Activated T-helper 2 cell treated with anti-CD3 and anti-CD28 coated beads, Interferon-gamma antibody, Interleukin-2, Interleukin-4, amounts not matched to agents 10 μg/mL and 5 μg/mL and 100 μg/mL, durations not matched to agents 14 hours and 24 hours and 36 hours (primary cell): ENCODE measurements at regions not wholly inside any gene's neighbourhood (a gene's known extent, or its start where the extent isn't known, plus 50 kb on each side); places are given as distances from the start of the nearest gene placed in this dataset.

Experiments used
- DNase-seq: peaks from one replicate; pipeline ENCODE4 v3.0.0; 2021; ENCODE audit warnings: low spot score
- H3K27ac Mint-ChIP-seq: one replicate; pipeline ENCODE4 v1.8.0; 2021; ENCODE audit warnings: mixed read lengths
- H3K27me3 Mint-ChIP-seq: one replicate; pipeline ENCODE4 v1.8.0; 2021; ENCODE audit warnings: low read depth, mixed read lengths
- H3K36me3 Mint-ChIP-seq: one replicate; pipeline ENCODE4 v1.8.0; 2021; ENCODE audit warnings: low read depth, mixed read lengths
- H3K4me1 Mint-ChIP-seq: one replicate; pipeline ENCODE4 v1.8.0; 2021; ENCODE audit warnings: low read depth, mixed read lengths
- H3K4me3 Mint-ChIP-seq: one replicate; pipeline ENCODE4 v1.8.0; 2021; ENCODE audit warnings: low read depth, mild to moderate bottlenecking, moderate library complexity, mixed read lengths
- H3K9me3 Mint-ChIP-seq: one replicate; pipeline ENCODE4 v1.8.0; 2021; ENCODE audit warnings: mixed read lengths
- intact Hi-C: fragments of 100-400 bp; cut with micrococcal nuclease; formaldehyde crosslinking; loops from one replicate; pipeline ENCODE4 v1.15.1; 2023

DNA sequence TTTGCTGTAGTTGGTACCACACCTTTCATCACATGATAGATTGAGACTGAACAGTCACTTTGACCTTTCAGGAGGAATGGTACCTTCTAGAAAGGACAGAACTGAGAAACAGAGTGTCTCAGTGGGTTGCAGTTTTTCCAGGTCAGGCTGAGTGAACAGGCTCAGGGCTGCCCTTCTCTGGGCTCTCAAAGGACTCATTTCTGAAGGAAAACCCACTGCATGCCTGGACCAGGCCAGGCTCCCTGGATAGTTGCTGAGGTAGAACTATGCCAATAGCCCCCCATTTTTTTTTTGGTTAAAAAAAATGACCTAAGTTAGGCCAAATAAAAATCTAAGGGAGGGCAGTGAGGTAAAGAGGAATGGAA, 148.1 kb upstream of the EGLN3 start:
- peaks cover 52% of the 10 kb centered on the region for H3K4me1 Mint-ChIP-seq
- H3K27me3 Mint-ChIP-seq: peaks cover 2% of the 10 kb centered on the region
- H3K4me3 Mint-ChIP-seq: no peak overlapping the region
- no peaks in the 10 kb centered on the region for H3K9me3 Mint-ChIP-seq
- DNase-seq: no peak
- intact Hi-C loops: loop anchor here (1.0 to 2.0 kb wide), 2 partner anchors 128 to 260 kb away; no protein-coding TSS in a partner anchor
- peaks cover 11% of the 10 kb centered on the region for H3K36me3 Mint-ChIP-seq
- no peak overlapping the region for H3K27ac Mint-ChIP-seq

- Mint-ChIP-seq H3K4me1 (peaks cover 57% of the 10 kb centered on the region), H3K4me3 (no peak overlapping the region), H3K27ac (no peak overlapping the region), H3K9me3 (no peaks in the 10 kb centered on the region), H3K27me3 (peaks cover 2% of the 10 kb centered on the region), H3K36me3 (peaks cover 11% of the 10 kb centered on the region)
- intact Hi-C loops: loop anchor here (1.0 to 2.0 kb wide), 2 partner anchors 128 to 259 kb away; no protein-coding TSS in a partner anchor
- peak; percentile 14 for DNase-seq
Observed at GRCh38 chr14:34098045-34098984, 147.4 kb upstream of the EGLN3 start.

DNA sequence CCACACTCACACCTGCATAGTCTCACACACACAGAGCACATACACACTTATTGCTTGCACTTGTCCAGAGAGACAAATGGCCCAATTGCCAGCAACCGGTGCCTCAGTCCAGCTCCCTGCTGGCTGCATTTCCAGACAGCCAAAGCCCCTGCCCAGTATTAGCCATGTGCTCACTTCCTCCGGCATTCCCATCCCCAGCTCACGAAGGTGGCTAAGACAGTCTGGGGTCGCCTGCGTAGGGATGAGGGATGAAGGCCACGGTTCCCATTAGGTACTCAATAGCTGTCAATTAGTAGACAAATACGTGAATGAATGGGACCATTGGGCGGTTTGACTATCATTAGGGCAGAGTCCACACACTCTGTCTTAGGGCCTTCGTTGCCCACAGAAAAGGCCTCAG, 146.8 kb upstream of the EGLN3 start:
- intact Hi-C loops: loop anchor here (1.0 to 2.0 kb wide), 2 partner anchors 129 to 258 kb away; no protein-coding TSS in a partner anchor
- no peak overlapping the region for H3K27ac Mint-ChIP-seq
- H3K36me3 Mint-ChIP-seq: peaks cover 15% of the 10 kb centered on the region
- H3K27me3 Mint-ChIP-seq: peaks cover 2% of the 10 kb centered on the region
- DNase-seq: no peak
- H3K4me1 Mint-ChIP-seq: peaks cover 63% of the 10 kb centered on the region
- no peaks in the 10 kb centered on the region for H3K9me3 Mint-ChIP-seq
- no peak overlapping the region for H3K4me3 Mint-ChIP-seq

GRCh38 chr14:34094384-34094783, 143.5 kb upstream of the EGLN3 start:
- H3K4me3 Mint-ChIP-seq: peak overlapping the region; percentile 14
- DNase-seq: no peak
- intact Hi-C loops: loop anchor here (1.0 to 2.0 kb wide), 6 partner anchors 34 to 258 kb away; partner anchors contain the start of gene EGLN3

GRCh38 chr14:34093883-34094282, 143.0 kb upstream of the EGLN3 start:
- Mint-ChIP-seq H3K27ac (peak overlapping the region; percentile 65), H3K9me3 (peaks cover 2% of the 10 kb centered on the region), H3K4me3 (peak overlapping the region; percentile 24), H3K4me1 (peaks cover 69% of the 10 kb centered on the region), H3K36me3 (peaks cover 17% of the 10 kb centered on the region), H3K27me3 (peaks cover 3% of the 10 kb centered on the region)
- DNase-seq: peak; percentile 20
- intact Hi-C loops: loop anchor here (1.0 to 2.0 kb wide), 6 partner anchors 34 to 258 kb away; partner anchors contain the start of gene EGLN3

More at GRCh38 chr14:34094384-34094783, 143.5 kb upstream of the EGLN3 start:
- Mint-ChIP-seq H3K27ac (peak overlapping the region; percentile 65), H3K9me3 (no peaks in the 10 kb centered on the region), H3K4me1 (peaks cover 73% of the 10 kb centered on the region), H3K27me3 (peaks cover 3% of the 10 kb centered on the region), H3K36me3 (peaks cover 15% of the 10 kb centered on the region)

GRCh38 chr14:34090451-34090850, 139.6 kb upstream of the EGLN3 start:
- H3K9me3 Mint-ChIP-seq: peaks cover 16% of the 10 kb centered on the region
- peaks cover 3% of the 10 kb centered on the region for H3K27me3 Mint-ChIP-seq
- H3K4me3 Mint-ChIP-seq: no peak overlapping the region
- peaks cover 12% of the 10 kb centered on the region for H3K36me3 Mint-ChIP-seq
- intact Hi-C loops: no loop called here
- no peak overlapping the region for H3K27ac Mint-ChIP-seq
- peaks cover 48% of the 10 kb centered on the region for H3K4me1 Mint-ChIP-seq
- DNase-seq: no peak

DNA sequence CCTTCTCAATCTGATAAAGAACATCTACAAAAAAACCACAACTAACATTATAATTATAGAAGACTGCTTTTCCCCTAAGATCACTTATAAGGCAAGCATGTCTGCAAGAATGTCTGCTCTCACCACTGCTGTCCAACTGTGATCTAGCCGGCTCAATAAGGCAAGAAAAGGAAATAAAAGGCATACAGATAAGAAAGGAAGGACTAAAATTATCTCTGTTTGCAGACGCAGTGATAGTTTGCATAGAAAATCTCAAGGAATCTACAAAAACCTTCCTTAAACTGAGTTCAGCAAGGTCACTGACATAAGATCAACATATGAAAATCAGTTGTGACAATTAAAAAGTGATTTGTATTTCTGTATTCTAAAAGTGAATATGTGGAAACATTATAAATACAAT, 138.0 kb upstream of the EGLN3 start:
- peaks cover 35% of the 10 kb centered on the region for H3K4me1 Mint-ChIP-seq
- H3K27me3 Mint-ChIP-seq: peaks cover 3% of the 10 kb centered on the region
- H3K9me3 Mint-ChIP-seq: peaks cover 16% of the 10 kb centered on the region
- no peak overlapping the region for H3K27ac Mint-ChIP-seq
- intact Hi-C loops: no loop called here
- no peak overlapping the region for H3K4me3 Mint-ChIP-seq
- peaks cover 12% of the 10 kb centered on the region for H3K36me3 Mint-ChIP-seq
- no peak for DNase-seq

GRCh38 chr14:34087571-34087970, 136.7 kb upstream of the EGLN3 start:
- Mint-ChIP-seq H3K4me3 (no peak overlapping the region), H3K4me1 (peaks cover 27% of the 10 kb centered on the region), H3K36me3 (peaks cover 9% of the 10 kb centered on the region), H3K27ac (no peak overlapping the region), H3K9me3 (peaks cover 16% of the 10 kb centered on the region), H3K27me3 (peaks cover 7% of the 10 kb centered on the region)
- intact Hi-C loops: no loop called here
- DNase-seq: no peak

- Mint-ChIP-seq H3K4me3 (no peak overlapping the region), H3K36me3 (peaks cover 9% of the 10 kb centered on the region), H3K9me3 (peaks cover 16% of the 10 kb centered on the region), H3K4me1 (peaks cover 22% of the 10 kb centered on the region), H3K27me3 (peaks cover 7% of the 10 kb centered on the region), H3K27ac (no peak overlapping the region)
- intact Hi-C loops: no loop called here
- no peak for DNase-seq
Observed at GRCh38 chr14:34086223-34086757, 135.4 kb upstream of the EGLN3 start.

DNA sequence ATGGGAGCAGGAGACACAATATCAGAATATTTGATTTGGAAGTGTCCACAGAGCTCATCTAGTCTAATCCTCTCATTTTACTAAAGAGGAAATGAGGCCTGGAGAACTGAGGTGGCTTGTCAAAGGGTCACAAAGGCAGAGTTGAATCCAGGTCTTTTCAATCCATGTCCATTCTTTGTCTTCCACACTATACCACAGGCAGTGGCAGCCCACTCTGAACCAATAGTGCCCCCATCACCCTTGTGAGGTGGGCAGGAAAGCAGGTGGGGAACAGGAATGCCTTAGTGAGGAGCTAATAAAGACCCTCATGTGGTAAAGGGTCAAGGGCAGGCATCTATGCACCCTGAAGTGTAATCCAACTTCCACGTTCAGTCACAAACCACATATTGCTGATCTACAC, 134.8 kb upstream of the EGLN3 start:
- peaks cover 9% of the 10 kb centered on the region for H3K36me3 Mint-ChIP-seq
- intact Hi-C loops: no loop called here
- H3K4me1 Mint-ChIP-seq: peaks cover 19% of the 10 kb centered on the region
- H3K4me3 Mint-ChIP-seq: no peak overlapping the region
- H3K27me3 Mint-ChIP-seq: peaks cover 10% of the 10 kb centered on the region
- DNase-seq: no peak
- peaks cover 16% of the 10 kb centered on the region for H3K9me3 Mint-ChIP-seq
- H3K27ac Mint-ChIP-seq: no peak overlapping the region

DNA sequence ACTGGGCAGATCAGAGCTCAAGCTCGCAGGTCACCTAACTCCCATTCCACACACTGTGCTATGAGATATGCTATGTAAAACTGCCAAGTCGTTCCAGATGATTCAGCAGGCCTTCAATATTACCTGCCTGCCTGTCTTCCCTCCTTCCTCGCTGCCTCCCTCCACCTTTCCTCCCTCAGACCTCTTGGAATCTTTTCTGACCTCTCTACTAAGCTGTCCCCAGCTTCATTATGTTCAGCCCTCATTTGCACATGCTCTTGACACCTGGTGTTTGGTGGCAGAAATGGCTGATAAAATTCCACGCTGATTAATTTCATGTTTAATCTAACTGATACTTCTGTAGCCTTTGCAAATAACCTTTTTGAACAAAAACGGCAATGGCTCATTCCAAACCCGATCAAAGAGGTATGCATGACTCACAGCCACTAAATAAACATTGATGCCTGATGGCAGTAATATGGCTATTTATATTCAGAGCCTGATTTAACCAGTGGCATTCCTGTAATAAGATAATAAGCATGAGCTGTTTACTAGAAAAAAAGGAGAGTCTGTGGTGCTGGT, 130.8 kb upstream of the EGLN3 start:
- Mint-ChIP-seq H3K4me3 (no peak overlapping the region), H3K27me3 (peaks cover 12% of the 10 kb centered on the region), H3K4me1 (peaks cover 11% of the 10 kb centered on the region), H3K27ac (no peak overlapping the region), H3K9me3 (no peaks in the 10 kb centered on the region), H3K36me3 (no peaks in the 10 kb centered on the region)
- intact Hi-C loops: no loop called here
- no peak for DNase-seq

DNA sequence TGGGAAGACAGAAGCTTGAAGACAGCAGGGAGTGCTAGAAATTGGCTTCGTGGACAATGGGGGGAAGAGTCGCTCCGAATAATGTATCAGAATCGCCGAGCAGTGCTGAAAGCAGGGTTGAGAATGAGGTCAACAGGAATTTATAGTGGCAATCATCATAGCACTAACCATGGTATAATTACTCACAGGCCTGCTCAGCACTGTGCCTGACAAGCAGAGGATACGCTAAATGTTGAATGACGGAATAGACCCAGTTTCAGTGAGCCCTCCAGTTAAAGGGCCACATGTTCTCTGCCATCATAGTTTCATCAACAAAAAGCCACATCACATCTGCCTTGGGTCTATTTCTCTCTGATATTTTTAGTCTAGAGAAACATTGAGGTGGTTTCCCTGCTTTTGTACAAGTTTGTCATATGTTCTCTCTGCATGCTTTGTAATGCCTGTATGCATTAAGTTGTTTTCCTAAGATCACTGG, 130.3 kb upstream of the EGLN3 start:
- no peak overlapping the region for H3K27ac Mint-ChIP-seq
- H3K27me3 Mint-ChIP-seq: peaks cover 13% of the 10 kb centered on the region
- intact Hi-C loops: no loop called here
- H3K4me3 Mint-ChIP-seq: no peak overlapping the region
- no peaks in the 10 kb centered on the region for H3K9me3 Mint-ChIP-seq
- no peaks in the 10 kb centered on the region for H3K36me3 Mint-ChIP-seq
- peaks cover 8% of the 10 kb centered on the region for H3K4me1 Mint-ChIP-seq
- DNase-seq: no peak
